ENCODE measurements at regions not wholly inside any gene's neighbourhood (a gene's known extent, or its start where the extent isn't known, plus 50 kb on each side); places are given as distances from the start of the nearest gene placed in this dataset.

GRCh38 chr5:93902288-93902687 lies 160.9 kb upstream of the POU5F2 start:
- ChIA-PET CTCF (interaction anchor here (1.0 kb wide), 1 partner anchor 101 kb away, joined by 3 read pairs; no protein-coding TSS in a partner anchor), POLR2A (no interaction called here)
- Histone ChIP-seq H3K4me3 (replicated peaks in 1 of 3; ENCODE audit: insufficient read depth in 1 of 3, low read depth in 1 of 3, low read length in 3 of 3) (no peak overlapping the region), H3K9ac (replicated peaks; ENCODE audit: extremely low read depth, insufficient read depth, low read length) (no peak overlapping the region), H3K27me3 (ENCODE audit: control insufficient read depth in 2 of 2, insufficient read depth in 2 of 2, low read length in 2 of 2) (no peaks in the 10 kb centered on the region), H3K36me3 (ENCODE audit: control insufficient read depth in 2 of 2, extremely low read depth in 1 of 2, insufficient read depth in 2 of 2, low read length in 2 of 2) (no peaks in the 10 kb centered on the region), H2AFZ (ENCODE audit: low read depth, low read length) (no peak overlapping the region), H3K4me1 (ENCODE audit: control insufficient read depth, extremely low read depth, insufficient read depth, low read length) (no peaks in the 10 kb centered on the region), H3K79me2 (ENCODE audit: control insufficient read depth, insufficient read depth, low read length) (no peaks in the 10 kb centered on the region), H4K20me1 (replicated peaks; ENCODE audit: control insufficient read depth, extremely low read depth, insufficient read depth, low read length) (no peaks in the 10 kb centered on the region), H3K4me2 (ENCODE audit: insufficient read depth, low read length) (no peak overlapping the region), H3K27ac (ENCODE audit: insufficient read depth, low read depth, low read length) (no peak overlapping the region), H3K9me3 (replicated peaks; ENCODE audit: control insufficient read depth, insufficient read depth, low read length) (no peaks in the 10 kb centered on the region), H3K9me1 (replicated peaks; ENCODE audit: control insufficient read depth, extremely low read depth, insufficient read depth, low read length) (no peaks in the 10 kb centered on the region)
- no TSS peak for BruUV-seq (replicated peaks)
- DNase-seq (ENCODE audit: low read depth, low spot score) (no peak), FAIRE-seq (no peak)
- dilution Hi-C loops (cut with MboI; ENCODE audit: extremely low pct_ligation_motif_present, low sequenced_read_pairs) (no loop called here), intact Hi-C loops (cut with micrococcal nuclease) (no loop called here)
- TF ChIP-seq MYC (IDR thresholded peaks at IDR 0.05; ENCODE audit: low read depth, low read length) (no peak), GATA2 (IDR thresholded peaks at IDR 0.05; ENCODE audit: insufficient read depth, insufficient read length, low read depth, low read length) (no peak), POLR2AphosphoS5 (IDR thresholded peaks at IDR 0.05; ENCODE audit: insufficient read depth, low read depth, low read length) (no peak), EZH2 (IDR thresholded peaks at IDR 0.05; ENCODE audit: borderline replicate concordance, low read depth, low read length, severe bottlenecking) (no peak), JUN (IDR thresholded peaks at IDR 0.05; ENCODE audit: borderline replicate concordance, insufficient read depth, insufficient read length, low read depth) (no peak), MAX (IDR thresholded peaks at IDR 0.05; ENCODE audit: insufficient read depth, insufficient read length) (no peak), CTCF (IDR thresholded peaks at IDR 0.05; ENCODE audit: extremely low read depth in 1 of 2, insufficient read depth in 1 of 2, low read depth in 1 of 2, low read length in 2 of 2) (no peak), FOS (IDR thresholded peaks at IDR 0.05; ENCODE audit: borderline replicate concordance, insufficient read depth, low read length) (no peak), POLR2A (IDR thresholded peaks at IDR 0.05; ENCODE audit: low read depth, low read length) (no peak)

All from endothelial cell of umbilical vein (primary cell).